H1 (cell line): ENCODE measurements at regions not wholly inside any gene's neighbourhood (a gene's known extent, or its start where the extent isn't known, plus 50 kb on each side); places are given as distances from the start of the nearest gene placed in this dataset.

Source experiments
- CTCF ChIA-PET: fragments of 300-600 bp; sonication (Branson Sonifier 250); formaldehyde crosslinking; loops from one replicate; lab custom pipeline; 2021; ENCODE audit not compliant: partially characterized antibody; lab: Charles Lee
- POLR2A ChIA-PET: fragments of 300-600 bp; sonication (Branson Sonifier 250); formaldehyde crosslinking; loops from one replicate; lab custom pipeline; 2021; ENCODE audit warnings: inconsistent platforms; ENCODE audit not compliant: partially characterized antibody; lab: Charles Lee
- DNase-seq, 2 experiments: peaks; one replicate each; pipeline versions ENCODE4 v3.0.0 to v3.0.0-alpha.2; 2010 to 2022; ENCODE audit warnings: low spot score in 2 of 2, low read depth in 1 of 2, mixed read lengths in 1 of 2
- FAIRE-seq: peaks from 2 replicates; lab custom pipeline; 2011; peaks lifted over from hg19 to GRCh38; lab: Jason Lieb, UNC
- H2AFZ ChIP-seq: 2 replicates; pipeline ENCODE4 v1.8.1; 2012; ENCODE audit warnings: low read length, inconsistent platforms
- H2AK5ac ChIP-seq: 2 replicates; pipeline ENCODE4 v1.6.1; 2013; ENCODE audit warnings: low read depth, low read length
- H2BK120ac ChIP-seq: replicated peaks from 2 replicates; pipeline ENCODE3; 2013; ENCODE audit warnings: low read depth, low read length, inconsistent platforms
- H2BK12ac ChIP-seq: 2 replicates; pipeline ENCODE4 v1.6.1; 2013; ENCODE audit warnings: low read depth, low read length
- H2BK15ac ChIP-seq: 2 replicates; pipeline ENCODE4 v1.6.1; 2013; ENCODE audit warnings: low read length
- H2BK20ac ChIP-seq: 2 replicates; pipeline ENCODE4 v1.6.1; 2013; ENCODE audit warnings: low read length
- H2BK5ac ChIP-seq: 2 replicates; pipeline ENCODE4 v1.6.1; 2013; ENCODE audit warnings: low read depth, low read length
- H3K14ac ChIP-seq: 2 replicates; pipeline ENCODE4 v1.6.1; 2013; ENCODE audit warnings: inconsistent platforms; ENCODE audit not compliant: insufficient read length
- H3K18ac ChIP-seq: 2 replicates; pipeline ENCODE4 v1.6.1; 2013; ENCODE audit warnings: low read length; ENCODE audit errors: extremely low read depth
- H3K23ac ChIP-seq: 2 replicates; pipeline ENCODE4 v1.6.1; 2013; ENCODE audit warnings: inconsistent platforms; ENCODE audit not compliant: insufficient read length
- H3K23me2 ChIP-seq: 2 replicates; pipeline ENCODE4 v1.6.1; 2013; ENCODE audit warnings: low read depth, low read length
- H3K27ac ChIP-seq: 2 replicates; pipeline ENCODE4 v1.6.1; 2011; ENCODE audit warnings: low read depth, low read length, inconsistent platforms
- H3K27me3 ChIP-seq, 4 experiments: replicated peaks in 1 of 4; 1 replicate in 1 of 4; 2 replicates in 3 of 4; pipeline versions ENCODE4 v1.6.1 to v1.8.1; 2011 to 2013; ENCODE audit warnings: low read length in 3 of 4, mild to moderate bottlenecking in 3 of 4, inconsistent platforms in 2 of 4, mixed read lengths in 2 of 4, moderate library complexity in 1 of 4; ENCODE audit not compliant: control insufficient read depth in 3 of 4, insufficient read depth in 3 of 4; ENCODE audit errors: extremely low read depth in 1 of 4
- H3K36me3 ChIP-seq, 4 experiments: 2 replicates each; pipeline versions ENCODE4 v1.6.1 to v1.8.1; 2011 to 2013; ENCODE audit warnings: mild to moderate bottlenecking in 4 of 4, low read length in 3 of 4, moderate library complexity in 2 of 4, control low read depth in 1 of 4, inconsistent platforms in 1 of 4; ENCODE audit not compliant: insufficient read depth in 4 of 4, control insufficient read depth in 2 of 4
- H3K4ac ChIP-seq: replicated peaks from 2 replicates; pipeline ENCODE3; 2013; ENCODE audit warnings: low read length, low read depth, mixed read lengths, inconsistent platforms; ENCODE audit not compliant: insufficient read length
- H3K4me1 ChIP-seq, 4 experiments: replicated peaks in 1 of 4; 1 replicate in 1 of 4; 2 replicates in 3 of 4; pipeline versions ENCODE4 v1.6.1 to v1.8.1; 2011 to 2013; ENCODE audit warnings: low read length in 3 of 4, inconsistent platforms in 2 of 4, mixed read lengths in 1 of 4; ENCODE audit not compliant: insufficient read depth in 4 of 4, control insufficient read depth in 3 of 4
- H3K4me2 ChIP-seq, 2 experiments: 2 replicates each; pipeline versions ENCODE4 v1.6.1 to v1.8.1; 2011 to 2013; ENCODE audit warnings: low read depth in 2 of 2, low read length in 2 of 2, control low read depth in 1 of 2, inconsistent platforms in 1 of 2, mild to moderate bottlenecking in 1 of 2; ENCODE audit not compliant: insufficient read depth in 1 of 2
- H3K4me3 ChIP-seq, 4 experiments: fragments of 200-600, 300-600 bp in 1 of 4; sonication (generic), shearing (Covaris generic), sonication (Bioruptor Twin) in 1 of 4; 2 replicates each; pipeline versions ENCODE4 v1.5.1 to v1.8.1; 2011 to 2016; ENCODE audit warnings: low read length in 4 of 4, low read depth in 3 of 4, control low read depth in 2 of 4, inconsistent platforms in 2 of 4, mild to moderate bottlenecking in 2 of 4, mixed read lengths in 1 of 4, moderate library complexity in 1 of 4; ENCODE audit not compliant: insufficient read depth in 2 of 4; ENCODE audit errors: extremely low read depth in 1 of 4
- H3K56ac ChIP-seq: replicated peaks from 2 replicates; pipeline ENCODE3; 2013; ENCODE audit warnings: low read depth, mild to moderate bottlenecking, mixed read lengths, low read length, inconsistent platforms; ENCODE audit not compliant: insufficient read length
- H3K79me1 ChIP-seq: 2 replicates; pipeline ENCODE4 v1.6.1; 2013; ENCODE audit warnings: low read depth, low read length, control low read depth
- H3K79me2 ChIP-seq, 2 experiments: 2 replicates each; pipeline versions ENCODE4 v1.6.1 to v1.8.1; 2012 to 2013; ENCODE audit warnings: low read length in 2 of 2, mild to moderate bottlenecking in 2 of 2, inconsistent platforms in 1 of 2; ENCODE audit not compliant: insufficient read depth in 2 of 2, control insufficient read depth in 1 of 2
- H3K9ac ChIP-seq, 4 experiments: replicated peaks in 1 of 4; 1 replicate in 1 of 4; 2 replicates in 3 of 4; pipeline versions ENCODE4 v1.6.1 to v1.8.1; 2011 to 2013; ENCODE audit warnings: low read depth in 3 of 4, low read length in 3 of 4, control low read depth in 2 of 4, mild to moderate bottlenecking in 2 of 4, moderate library complexity in 2 of 4, inconsistent platforms in 1 of 4; ENCODE audit errors: extremely low read depth in 1 of 4
- H3K9me3 ChIP-seq, 2 experiments: 2 replicates each; pipeline versions ENCODE4 v1.6.1 to v1.8.1; 2012 to 2013; ENCODE audit warnings: mild to moderate bottlenecking in 2 of 2, moderate library complexity in 2 of 2, control low read depth in 1 of 2, inconsistent platforms in 1 of 2, low read depth in 1 of 2, low read length in 1 of 2, mixed read lengths in 1 of 2; ENCODE audit not compliant: insufficient read depth in 2 of 2
- H4K20me1 ChIP-seq, 2 experiments: replicated peaks in 1 of 2; 2 replicates each; pipeline versions ENCODE3 to v1.8.1; 2011 to 2013; ENCODE audit warnings: inconsistent platforms in 2 of 2, low read length in 2 of 2, mild to moderate bottlenecking in 1 of 2; ENCODE audit not compliant: insufficient read depth in 2 of 2, control insufficient read depth in 1 of 2
- H4K5ac ChIP-seq: 2 replicates; pipeline ENCODE4 v1.6.1; 2013; ENCODE audit warnings: low read length, low read depth, mixed read lengths, inconsistent platforms; ENCODE audit not compliant: insufficient read length
- H4K8ac ChIP-seq: 2 replicates; pipeline ENCODE4 v1.8.0; 2013; ENCODE audit warnings: mild to moderate bottlenecking, moderate library complexity, low read length, inconsistent platforms; ENCODE audit not compliant: insufficient read depth; ENCODE audit errors: extremely low read depth
- H4K91ac ChIP-seq: replicated peaks from 2 replicates; pipeline ENCODE3; 2013; ENCODE audit warnings: low read length, mixed read lengths, inconsistent platforms; ENCODE audit not compliant: insufficient read length
- GTF2F1 ChIP-seq: IDR thresholded peaks from 2 replicates; pipeline ENCODE4 v1.6.1; 2012; ENCODE audit warnings: low read depth, low read length, improper control_type of control experiment, borderline replicate concordance
- SIRT6 ChIP-seq: IDR thresholded peaks from one replicate; pipeline ENCODE4 v1.7.1; 2012; ENCODE audit warnings: low read length, inconsistent platforms
- TCF12 ChIP-seq: IDR thresholded peaks from 2 replicates; pipeline ENCODE4 v1.6.1; 2011; ENCODE audit warnings: low read depth, mild to moderate bottlenecking, low read length
- ZNF274 ChIP-seq: IDR thresholded peaks from 2 replicates; pipeline ENCODE4 v1.7.0; 2012; ENCODE audit warnings: low read length, borderline replicate concordance; ENCODE audit errors: extremely low read depth
- WGBS, 2 experiments: shearing (Covaris generic) in 1 of 2; methylation state at CpG; one replicate each; pipeline versions ENCODE4 v1.1.6 to v1.1.7; 2013 to 2015; ENCODE audit warnings: low lambda C conversion rate in 2 of 2, mixed read lengths in 2 of 2, inconsistent platforms in 1 of 2, low coverage in 1 of 2, missing lambda C conversion rate in 1 of 2; ENCODE audit not compliant: insufficient replicate concordance in 2 of 2, insufficient coverage in 1 of 2, insufficient read length in 1 of 2; ENCODE audit errors: extremely low coverage in 1 of 2, missing lambda C conversion rate in 1 of 2; 5-methylcytosine and 5-hydroxymethylcytosine counted together

DNA sequence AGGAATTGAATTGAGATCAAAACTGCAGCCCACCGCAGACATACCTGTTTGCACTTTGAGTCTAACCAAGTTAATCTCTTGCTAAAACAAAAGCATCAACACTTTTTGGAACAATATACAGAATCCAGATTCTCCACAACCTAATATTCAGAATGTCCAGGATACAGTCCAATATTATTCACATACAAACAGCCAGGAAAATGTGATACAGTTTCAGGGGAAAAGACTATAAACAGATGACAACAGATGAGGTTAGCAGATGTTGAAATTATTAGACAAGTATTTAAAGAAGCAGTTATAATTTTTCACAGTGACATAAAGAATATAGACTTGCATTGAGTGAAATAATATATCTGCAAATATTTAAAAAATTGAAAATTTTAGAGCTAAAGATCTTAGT, 678.1 kb upstream of the CXADR start:
- Histone ChIP-seq H3K9me3 (no peaks in the 10 kb centered on the region), H2BK5ac (no peak overlapping the region), H4K8ac (no peak overlapping the region)
- TF ChIP-seq GTF2F1 (no peak), ZNF274 (no peak), SIRT6 (no peak), TCF12 (no peak)
- TF ChIP-seq, all 59 proteins: peak for 0
- H3K4me1 ChIP-seq: peaks cover 0 to 4% (median 2%) of the 10 kb centered on the region in 4 experiments; a peak in 1 of 7 replicates
- no peaks in the 10 kb centered on the region for H3K23me2 ChIP-seq
- H2BK15ac ChIP-seq: no peak overlapping the region
- no peaks in the 10 kb centered on the region for H3K27me3 ChIP-seq
- H3K79me2 ChIP-seq: no peaks in the 10 kb centered on the region
- no peaks in the 10 kb centered on the region for H3K36me3 ChIP-seq
- FAIRE-seq (no peak), DNase-seq (no peak)
- no peak overlapping the region for H2BK120ac ChIP-seq
- no peak overlapping the region for H3K4me2 ChIP-seq
- H3K4me3 ChIP-seq: no peak overlapping the region
- H3K18ac ChIP-seq: no peak overlapping the region
- no peak overlapping the region for H3K9ac ChIP-seq
- no peak overlapping the region for H4K91ac ChIP-seq
- 96% methylated on average over 1 of the region's 1 CpG; no CpG with 5 or more reads in 1 of the 2 experiments for WGBS, 2 experiments
- H4K5ac ChIP-seq: no peak overlapping the region
- no peak overlapping the region for H3K56ac ChIP-seq
- H2AK5ac ChIP-seq: no peak overlapping the region
- no peak overlapping the region for H2BK12ac ChIP-seq
- no peak overlapping the region for H3K27ac ChIP-seq
- no peaks in the 10 kb centered on the region for H4K20me1 ChIP-seq
- ChIA-PET CTCF (no interaction called here), POLR2A (no interaction called here)
- no peak overlapping the region for H2AFZ ChIP-seq
- no peak overlapping the region for H2BK20ac ChIP-seq
- H3K23ac ChIP-seq: no peak overlapping the region
- no peak overlapping the region for H3K4ac ChIP-seq
- no peak overlapping the region for H3K14ac ChIP-seq
- H3K79me1 ChIP-seq: no peaks in the 10 kb centered on the region
